ENCODE measurements at regions not wholly inside any gene's neighbourhood (a gene's known extent, or its start where the extent isn't known, plus 50 kb on each side); places are given as distances from the start of the nearest gene placed in this dataset.

- no peak for DNase-seq (ENCODE audit: extremely low read depth, insufficient read length)
- Histone ChIP-seq H3K4me3 (replicated peaks; ENCODE audit: low read depth, low read length) (no peak overlapping the region), H3K36me3 (ENCODE audit: control insufficient read depth, insufficient read depth, low read length) (no peaks in the 10 kb centered on the region), H3K27me3 (replicated peaks; ENCODE audit: control insufficient read depth, insufficient read depth, low read length) (no peaks in the 10 kb centered on the region)
- TF ChIP-seq CTCF (IDR thresholded peaks at IDR 0.05; ENCODE audit: insufficient read depth, low read length, poor library complexity, severe bottlenecking) = no peak
Measured at GRCh38 chr10:109173937-109174336, 749.4 kb downstream of the XPNPEP1 start.

- Histone ChIP-seq H3K27me3 (replicated peaks; ENCODE audit: control insufficient read depth, insufficient read depth, low read length) (no peaks in the 10 kb centered on the region), H3K36me3 (ENCODE audit: control insufficient read depth, insufficient read depth, low read length) (no peaks in the 10 kb centered on the region), H3K4me3 (replicated peaks; ENCODE audit: low read depth, low read length) (no peak overlapping the region)
- no peak for TF ChIP-seq CTCF (IDR thresholded peaks at IDR 0.05; ENCODE audit: insufficient read depth, low read length, poor library complexity, severe bottlenecking)
- DNase-seq (ENCODE audit: extremely low read depth, insufficient read length) = no peak
Measured at GRCh38 chr10:109173121-109173520, 750.2 kb downstream of the XPNPEP1 start.

- Histone ChIP-seq H3K4me3 (replicated peaks; ENCODE audit: low read depth, low read length) (no peak overlapping the region), H3K36me3 (ENCODE audit: control insufficient read depth, insufficient read depth, low read length) (no peaks in the 10 kb centered on the region), H3K27me3 (replicated peaks; ENCODE audit: control insufficient read depth, insufficient read depth, low read length) (no peaks in the 10 kb centered on the region)
- no peak for DNase-seq (ENCODE audit: extremely low read depth, insufficient read length)
- TF ChIP-seq CTCF (IDR thresholded peaks at IDR 0.05; ENCODE audit: insufficient read depth, low read length, poor library complexity, severe bottlenecking) = no peak
Measured at GRCh38 chr10:109166935-109167334, 756.4 kb downstream of the XPNPEP1 start.

- TF ChIP-seq CTCF (IDR thresholded peaks at IDR 0.05; ENCODE audit: insufficient read depth, low read length, poor library complexity, severe bottlenecking) = no peak
- H3K36me3 ChIP-seq (ENCODE audit: control insufficient read depth, insufficient read depth, low read length) = no peaks in the 10 kb centered on the region
- H3K4me3 ChIP-seq (replicated peaks; ENCODE audit: low read depth, low read length) = no peak overlapping the region
- no peaks in the 10 kb centered on the region for H3K27me3 ChIP-seq (replicated peaks; ENCODE audit: control insufficient read depth, insufficient read depth, low read length)
- DNase-seq (ENCODE audit: extremely low read depth, insufficient read length) = no peak
Measured at GRCh38 chr10:109159351-109159750, 764.0 kb downstream of the XPNPEP1 start.

GRCh38 chr10:109156396-109156795, 766.9 kb downstream of the XPNPEP1 start:
- H3K36me3 ChIP-seq (ENCODE audit: control insufficient read depth, insufficient read depth, low read length) = no peaks in the 10 kb centered on the region
- no peak for TF ChIP-seq CTCF (IDR thresholded peaks at IDR 0.05; ENCODE audit: insufficient read depth, low read length, poor library complexity, severe bottlenecking)
- H3K4me3 ChIP-seq (replicated peaks; ENCODE audit: low read depth, low read length) = no peak overlapping the region
- no peaks in the 10 kb centered on the region for H3K27me3 ChIP-seq (replicated peaks; ENCODE audit: control insufficient read depth, insufficient read depth, low read length)
- no peak for DNase-seq (ENCODE audit: extremely low read depth, insufficient read length)

- no peaks in the 10 kb centered on the region for H3K27me3 ChIP-seq (replicated peaks; ENCODE audit: control insufficient read depth, insufficient read depth, low read length)
Measured at GRCh38 chr10:109149666-109150350, 773.5 kb downstream of the XPNPEP1 start.

More at GRCh38 chr10:109149666-109150350, 773.5 kb downstream of the XPNPEP1 start:
- no peak for DNase-seq (ENCODE audit: extremely low read depth, insufficient read length)
- H3K4me3 ChIP-seq (replicated peaks; ENCODE audit: low read depth, low read length) = no peak overlapping the region
- H3K36me3 ChIP-seq (ENCODE audit: control insufficient read depth, insufficient read depth, low read length) = no peaks in the 10 kb centered on the region
- TF ChIP-seq CTCF (IDR thresholded peaks at IDR 0.05; ENCODE audit: insufficient read depth, low read length, poor library complexity, severe bottlenecking) = no peak

Data from GM06990 (cell line).